GM12878 (cell line): ENCODE measurements at regions not wholly inside any gene's neighbourhood (a gene's known extent, or its start where the extent isn't known, plus 50 kb on each side); places are given as distances from the start of the nearest gene placed in this dataset.

Experiments
- ATAC-seq: fragments of 200-7000 bp; cut with Tn5 transposase; 3 replicates; pipeline ENCODE4 v1.9.1; 2020; ENCODE audit warnings: mild to moderate bottlenecking, moderate library complexity
- BruUV-seq: library from RNA; stranded (reverse); fragments of 400-500 nt; replicated peaks from 2 replicates; lab custom pipeline; 2021; lab: Mats Ljungman, UMichigan
- CTCF ChIA-PET: fragments of 300-600 bp; sonication (Branson Sonifier 250); formaldehyde crosslinking; extraction: SDS; loops from one replicate; lab custom pipeline; 2021; ENCODE audit warnings: inconsistent platforms; lab: Yijun Ruan, JAX
- POLR2A ChIA-PET: fragments of 350-600 bp; formaldehyde crosslinking; extraction: SDS; loops from one replicate; lab custom pipeline; 2021; ENCODE audit warnings: inconsistent platforms; lab: Charles Lee
- RAD21 ChIA-PET: fragments of 300-600 bp; sonication (Branson Sonifier 250); formaldehyde crosslinking; loops from one replicate; lab custom pipeline; 2023; ENCODE audit warnings: antibody characterized with exemption; ENCODE audit not compliant: unreplicated experiment; lab: Charles Lee
- SMC1A ChIA-PET: fragments of 300-600 bp; sonication (Branson Sonifier 250); formaldehyde crosslinking; loops from one replicate; lab custom pipeline; 2023; ENCODE audit not compliant: unreplicated experiment, uncharacterized antibody; lab: Charles Lee
- DNase-seq: peaks from one replicate; pipeline ENCODE4 v3.0.0-alpha.2; 2011; ENCODE audit warnings: low read depth, low spot score
- FAIRE-seq: peaks from 3 replicates; lab custom pipeline; 2011; peaks lifted over from hg19 to GRCh38; lab: Jason Lieb, UNC
- H2AFZ ChIP-seq: 2 replicates; pipeline ENCODE4 v1.6.0; 2011; ENCODE audit warnings: low read depth, low read length, control low read depth; ENCODE audit not compliant: control insufficient read depth
- H3K27ac ChIP-seq: 2 replicates; pipeline ENCODE4 v1.5.1; 2011; ENCODE audit warnings: control low read depth; ENCODE audit not compliant: control insufficient read depth, insufficient read depth
- H3K27me3 ChIP-seq, 2 experiments: replicated peaks in 1 of 2; 2 replicates each; pipeline versions ENCODE4 v1.6.0 to v1.6.1; 2011; ENCODE audit warnings: low read length in 1 of 2; ENCODE audit not compliant: control insufficient read depth in 2 of 2, insufficient read depth in 2 of 2
- H3K36me3 ChIP-seq, 2 experiments: 2 replicates each; pipeline ENCODE4 v1.5.1; 2011; ENCODE audit warnings: low read length in 1 of 2; ENCODE audit not compliant: control insufficient read depth in 2 of 2, insufficient read depth in 2 of 2
- H3K4me1 ChIP-seq: 2 replicates; pipeline ENCODE4 v1.6.1; 2011; ENCODE audit warnings: mild to moderate bottlenecking, low read length, moderate library complexity, mixed read lengths; ENCODE audit not compliant: control insufficient read depth, insufficient read depth
- H3K4me2 ChIP-seq: 2 replicates; pipeline ENCODE4 v1.6.0; 2011; ENCODE audit warnings: control low read depth; ENCODE audit not compliant: control insufficient read depth, insufficient read depth
- H3K4me3 ChIP-seq: fragments of 200-600 bp; sonication (generic); 2 replicates; pipeline ENCODE4 v1.5.1; 2016
- H3K79me2 ChIP-seq: 2 replicates; pipeline ENCODE4 v1.6.0; 2011; ENCODE audit warnings: low read length; ENCODE audit not compliant: control insufficient read depth, insufficient read depth
- H3K9ac ChIP-seq: 2 replicates; pipeline ENCODE4 v1.8.0; 2011; ENCODE audit warnings: low read length, control low read depth, mixed read lengths; ENCODE audit not compliant: control insufficient read depth, insufficient read depth
- H3K9me3 ChIP-seq: replicated peaks from 3 replicates; pipeline ENCODE4 v1.5.1; 2011; ENCODE audit warnings: mild to moderate bottlenecking, low read length; ENCODE audit not compliant: control insufficient read depth, insufficient read depth
- H4K20me1 ChIP-seq: 2 replicates; pipeline ENCODE4 v1.6.0; 2011; ENCODE audit not compliant: control insufficient read depth, insufficient read depth
- BHLHE40 ChIP-seq, 2 experiments: fragments of 450-650 bp in 1 of 2; IDR thresholded peaks; 2 replicates each; pipeline ENCODE4 v1.6.1; 2011 to 2017; ENCODE audit warnings: low read depth in 2 of 2, borderline replicate concordance in 1 of 2, improper control_type of control experiment in 1 of 2, low read length in 1 of 2, mild to moderate bottlenecking in 1 of 2
- CBX3 ChIP-seq: fragments of 200-600 bp; sonication (generic); IDR thresholded peaks from 2 replicates; pipeline ENCODE4 v1.6.1; 2016; ENCODE audit warnings: low read depth, borderline replicate concordance
- EP300 ChIP-seq, 2 experiments: fragments of 150-350 bp in 1 of 2; IDR thresholded peaks; 2 replicates each; pipeline ENCODE4 v1.6.1; 2011 to 2012; ENCODE audit warnings: low read depth in 2 of 2, low read length in 2 of 2, borderline replicate concordance in 1 of 2, improper control_type of control experiment in 1 of 2, inconsistent platforms in 1 of 2; ENCODE audit not compliant: control insufficient read depth in 1 of 2
- IKZF2 ChIP-seq, 2 experiments: fragments of 450-650 bp; IDR thresholded peaks; 2 replicates each; pipeline ENCODE4 v1.6.1; 2017; ENCODE audit warnings: mild to moderate bottlenecking in 2 of 2, moderate library complexity in 2 of 2
- LARP7 ChIP-seq: fragments of 450-650 bp; IDR thresholded peaks from 2 replicates; pipeline ENCODE4 v1.6.1; 2017; ENCODE audit warnings: mild to moderate bottlenecking
- MYB ChIP-seq: fragments of 150-350 bp; IDR thresholded peaks from 2 replicates; pipeline ENCODE4 v1.6.1; 2014; ENCODE audit warnings: mild to moderate bottlenecking, low read depth, low read length, borderline replicate concordance
- PAX8 ChIP-seq: fragments of 450-650 bp; IDR thresholded peaks from 2 replicates; pipeline ENCODE4 v1.6.1; 2017; ENCODE audit warnings: mild to moderate bottlenecking, moderate library complexity
- RAD51 ChIP-seq: fragments of 450-650 bp; IDR thresholded peaks from 2 replicates; pipeline ENCODE4 v1.6.1; 2016; ENCODE audit warnings: moderate library complexity, mild to moderate bottlenecking, inconsistent platforms
- SIN3A ChIP-seq: IDR thresholded peaks from 2 replicates; pipeline ENCODE4 v1.6.1; 2012; ENCODE audit warnings: low read depth, low read length, improper control_type of control experiment
- STAT1 ChIP-seq: fragments of 450-650 bp; conservative IDR thresholded peaks from 2 replicates; pipeline ENCODE4 v1.6.1; 2014; ENCODE audit warnings: antibody characterized with exemption, mild to moderate bottlenecking
- TCF12 ChIP-seq: IDR thresholded peaks from 2 replicates; pipeline ENCODE4 v1.6.1; 2011; ENCODE audit warnings: low read depth, mild to moderate bottlenecking, low read length
- TCF3 ChIP-seq: IDR thresholded peaks from 2 replicates; pipeline ENCODE4 v1.6.1; 2012; ENCODE audit warnings: low read depth, mild to moderate bottlenecking, low read length, borderline replicate concordance; ENCODE audit not compliant: insufficient read depth
- ZBED1 ChIP-seq: IDR thresholded peaks from 2 replicates; pipeline ENCODE4 v1.6.1; 2016; ENCODE audit warnings: borderline replicate concordance
- ZNF217 ChIP-seq: fragments of 450-650 bp; IDR thresholded peaks from 2 replicates; pipeline ENCODE4 v1.6.1; 2017; ENCODE audit warnings: antibody characterized with exemption, mild to moderate bottlenecking
- ZNF24 ChIP-seq: fragments of 450-650 bp; IDR thresholded peaks from 2 replicates; pipeline ENCODE4 v1.6.1; 2017; ENCODE audit warnings: antibody characterized with exemption, mild to moderate bottlenecking
- ZNF274 ChIP-seq: IDR thresholded peaks from one replicate; pipeline ENCODE4 v1.8.0; 2011; ENCODE audit not compliant: insufficient read length, insufficient read depth
- WGBS: methylation state at CpG from one replicate; pipeline ENCODE4 v1.1.6; 2016; ENCODE audit warnings: low lambda C conversion rate; ENCODE audit not compliant: insufficient replicate concordance, insufficient coverage; ENCODE audit errors: missing lambda C conversion rate; 5-methylcytosine and 5-hydroxymethylcytosine counted together
- in situ Hi-C: fragments of 300-500 bp; cut with MboI; formaldehyde crosslinking; loops from 9 replicates; pipeline ENCODE4 v1.14.3; 2018; ENCODE audit warnings: mixed read lengths
- intact Hi-C: fragments of 100-400 bp; cut with micrococcal nuclease; formaldehyde crosslinking; loops from one replicate; pipeline ENCODE4 v1.14.2; 2022; ENCODE audit not compliant: unreplicated experiment
- TF ChIP-seq, protein P1 (sequence below): IDR thresholded peaks from 2 replicates; pipeline ENCODE4 v1.6.1; 2012; ENCODE audit warnings: low read depth, low read length, improper control_type of control experiment
- TF ChIP-seq, protein P2 (sequence below): fragments of 150-350 bp; IDR thresholded peaks from 2 replicates; pipeline ENCODE4 v1.6.1; 2014; ENCODE audit warnings: mild to moderate bottlenecking, low read depth, low read length
- TF ChIP-seq, protein P3 (sequence below): fragments of 450-650 bp; IDR thresholded peaks from 2 replicates; pipeline ENCODE4 v1.6.1; 2018; ENCODE audit warnings: borderline replicate concordance, mild to moderate bottlenecking; ENCODE audit not compliant: partially characterized antibody

DNA sequence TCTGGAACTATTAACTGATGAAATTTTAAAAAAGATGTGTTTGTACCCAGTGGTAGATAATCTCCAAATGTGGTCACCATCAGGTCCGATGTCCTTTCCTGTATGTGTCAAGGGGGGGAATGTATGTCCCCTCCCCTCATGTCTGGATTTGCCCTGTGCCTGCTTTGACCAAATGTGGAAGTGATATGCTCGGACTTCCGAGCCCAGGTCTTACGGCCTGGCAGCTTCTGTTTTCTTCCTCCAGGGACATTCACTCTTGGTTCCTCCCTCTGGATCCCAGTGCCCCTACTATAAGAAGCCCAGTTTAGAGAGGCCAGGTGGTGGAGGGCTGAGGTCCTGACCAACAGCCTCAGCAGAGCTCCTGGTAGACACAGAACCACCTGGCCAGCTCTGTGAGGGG, 75.5 kb downstream of the CCR1 start:
- H3K79me2 ChIP-seq, result no peaks in the 10 kb centered on the region
- no peak overlapping the region for H3K4me3 ChIP-seq
- no peaks in the 10 kb centered on the region; the same call in 1 of the 2 replicates for H3K4me1 ChIP-seq
- CTCF ChIA-PET, result no interaction called here
- SMC1A ChIA-PET, result interaction anchor here (1.0 to 1.7 kb wide), 4 partner anchors 11 to 76 kb away, joined by 3 to 4 read pairs (median 4); no protein-coding TSS in a partner anchor
- ATAC-seq, result no peak
- no peak for DNase-seq
- no peak for FAIRE-seq
- RAD21 ChIA-PET, result no interaction called here
- no peak overlapping the region for H3K27ac ChIP-seq
- no peaks in the 10 kb centered on the region for H3K9me3 ChIP-seq
- WGBS, result 71% methylated on average over 3 of the region's 4 CpGs
- TF ChIP-seq EP300 (IDR thresholded peaks at IDR 0.05; ENCODE audit: borderline replicate concordance in 1 of 2, control insufficient read depth in 1 of 2, low read depth in 2 of 2, low read length in 2 of 2), result no peak
- no peak for TF ChIP-seq ZNF217
- TF ChIP-seq STAT1, result no peak
- TF ChIP-seq TCF12, result no peak
- TF ChIP-seq TCF3, result no peak
- no peak for TF ChIP-seq MYB
- TF ChIP-seq, protein P1, sequence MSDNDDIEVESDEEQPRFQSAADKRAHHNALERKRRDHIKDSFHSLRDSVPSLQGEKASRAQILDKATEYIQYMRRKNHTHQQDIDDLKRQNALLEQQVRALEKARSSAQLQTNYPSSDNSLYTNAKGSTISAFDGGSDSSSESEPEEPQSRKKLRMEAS, result no peak
- TF ChIP-seq, protein P2, sequence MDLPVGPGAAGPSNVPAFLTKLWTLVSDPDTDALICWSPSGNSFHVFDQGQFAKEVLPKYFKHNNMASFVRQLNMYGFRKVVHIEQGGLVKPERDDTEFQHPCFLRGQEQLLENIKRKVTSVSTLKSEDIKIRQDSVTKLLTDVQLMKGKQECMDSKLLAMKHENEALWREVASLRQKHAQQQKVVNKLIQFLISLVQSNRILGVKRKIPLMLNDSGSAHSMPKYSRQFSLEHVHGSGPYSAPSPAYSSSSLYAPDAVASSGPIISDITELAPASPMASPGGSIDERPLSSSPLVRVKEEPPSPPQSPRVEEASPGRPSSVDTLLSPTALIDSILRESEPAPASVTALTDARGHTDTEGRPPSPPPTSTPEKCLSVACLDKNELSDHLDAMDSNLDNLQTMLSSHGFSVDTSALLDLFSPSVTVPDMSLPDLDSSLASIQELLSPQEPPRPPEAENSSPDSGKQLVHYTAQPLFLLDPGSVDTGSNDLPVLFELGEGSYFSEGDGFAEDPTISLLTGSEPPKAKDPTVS, result no peak
- TF ChIP-seq ZNF24, result no peak
- no peak for TF ChIP-seq RAD51
- no peak for TF ChIP-seq LARP7
- TF ChIP-seq ZBED1, result no peak
- no peak for TF ChIP-seq IKZF2 (IDR thresholded peaks at IDR 0.05)
- TF ChIP-seq PAX8, result no peak
- TF ChIP-seq CBX3, result no peak
- no peak for TF ChIP-seq ZNF274
- TF ChIP-seq BHLHE40 (IDR thresholded peaks at IDR 0.05; ENCODE audit: borderline replicate concordance in 1 of 2, low read depth in 2 of 2, low read length in 1 of 2), result no peak
- TF ChIP-seq, protein P3, sequence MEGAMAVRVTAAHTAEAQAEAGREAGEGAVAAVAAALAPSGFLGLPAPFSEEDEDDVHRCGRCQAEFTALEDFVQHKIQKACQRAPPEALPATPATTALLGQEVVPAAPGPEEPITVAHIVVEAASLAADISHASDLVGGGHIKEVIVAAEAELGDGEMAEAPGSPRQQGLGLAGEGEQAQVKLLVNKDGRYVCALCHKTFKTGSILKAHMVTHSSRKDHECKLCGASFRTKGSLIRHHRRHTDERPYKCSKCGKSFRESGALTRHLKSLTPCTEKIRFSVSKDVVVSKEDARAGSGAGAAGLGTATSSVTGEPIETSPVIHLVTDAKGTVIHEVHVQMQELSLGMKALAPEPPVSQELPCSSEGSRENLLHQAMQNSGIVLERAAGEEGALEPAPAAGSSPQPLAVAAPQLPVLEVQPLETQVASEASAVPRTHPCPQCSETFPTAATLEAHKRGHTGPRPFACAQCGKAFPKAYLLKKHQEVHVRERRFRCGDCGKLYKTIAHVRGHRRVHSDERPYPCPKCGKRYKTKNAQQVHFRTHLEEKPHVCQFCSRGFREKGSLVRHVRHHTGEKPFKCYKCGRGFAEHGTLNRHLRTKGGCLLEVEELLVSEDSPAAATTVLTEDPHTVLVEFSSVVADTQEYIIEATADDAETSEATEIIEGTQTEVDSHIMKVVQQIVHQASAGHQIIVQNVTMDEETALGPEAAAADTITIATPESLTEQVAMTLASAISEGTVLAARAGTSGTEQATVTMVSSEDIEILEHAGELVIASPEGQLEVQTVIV, result no peak
- TF ChIP-seq SIN3A, result no peak
- in situ Hi-C loops, result no loop called here
- intact Hi-C loops, result no loop called here
- no peaks in the 10 kb centered on the region for H3K36me3 ChIP-seq
- no TSS peak for BruUV-seq
- POLR2A ChIA-PET, result no interaction called here
- no peaks in the 10 kb centered on the region for H4K20me1 ChIP-seq
- H2AFZ ChIP-seq, result no peak overlapping the region
- H3K9ac ChIP-seq, result no peak overlapping the region
- no peaks in the 10 kb centered on the region; a peak in 1 of 4 replicates for H3K27me3 ChIP-seq
- no peak overlapping the region for H3K4me2 ChIP-seq
